ENCODE measurements at regions not wholly inside any gene's neighbourhood (a gene's known extent, or its start where the extent isn't known, plus 50 kb on each side); places are given as distances from the start of the nearest gene placed in this dataset.

DNA sequence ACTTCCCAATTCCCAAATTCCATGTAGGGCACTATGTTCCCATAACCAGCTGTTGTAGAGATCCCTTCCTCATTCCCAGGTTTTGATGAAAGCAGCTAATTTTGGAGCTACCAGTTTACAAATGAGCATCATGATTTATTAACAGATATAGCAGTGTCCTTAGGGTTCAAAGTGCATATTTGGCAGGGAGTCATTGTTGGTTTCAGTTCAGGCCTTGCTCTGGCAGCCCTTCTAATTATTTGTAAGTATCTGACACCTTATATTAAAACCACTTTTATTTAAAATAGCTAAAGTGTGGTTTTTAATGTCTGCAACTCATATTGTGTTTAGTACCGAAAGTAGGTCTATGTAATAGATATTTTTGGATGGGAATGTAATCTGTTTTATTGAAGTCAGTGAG, 518.5 kb downstream of the TLL1 start:
- Histone ChIP-seq H3K36me3 (ENCODE audit: control insufficient read depth, low read length) (no peaks in the 10 kb centered on the region), H3K4me1 (ENCODE audit: control insufficient read depth, low read length) (no peaks in the 10 kb centered on the region), H3K4me3 (ENCODE audit: low read length) (no peak overlapping the region), H3K9me2 (replicated peaks; ENCODE audit: control insufficient read depth, low read length) (no peaks in the 10 kb centered on the region; the same call in 1 of the 2 replicates), H3K4me2 (ENCODE audit: low read length) (no peak overlapping the region), H3F3A (ENCODE audit: control insufficient read depth, insufficient read depth) (no peaks in the 10 kb centered on the region), H4K20me1 (ENCODE audit: control insufficient read depth, insufficient read depth, low read depth, low read length) (no peaks in the 10 kb centered on the region), H3K79me2 (ENCODE audit: control insufficient read depth, low read length) (no peaks in the 10 kb centered on the region), H3K9me3 (ENCODE audit: control insufficient read depth, insufficient read depth, low read length) (no peaks in the 10 kb centered on the region), H3K27me3 (ENCODE audit: control insufficient read depth, low read length) (no peaks in the 10 kb centered on the region), H3K27ac (ENCODE audit: low read depth, low read length) (no peak overlapping the region)
- TF ChIP-seq CTCF (IDR thresholded peaks at IDR 0.05; ENCODE audit: low read depth, low read length, poor library complexity, severe bottlenecking) (no peak), EZH2phosphoT487 (IDR thresholded peaks at IDR 0.05; ENCODE audit: borderline replicate concordance, low read length) (no peak)

- no peak for TF ChIP-seq EZH2phosphoT487 (IDR thresholded peaks at IDR 0.05; ENCODE audit: borderline replicate concordance, low read length)
- no peak for TF ChIP-seq CTCF (IDR thresholded peaks at IDR 0.05; ENCODE audit: low read depth, low read length, poor library complexity, severe bottlenecking)
- no peaks in the 10 kb centered on the region for H3K9me3 ChIP-seq (ENCODE audit: control insufficient read depth, insufficient read depth, low read length)
- no peaks in the 10 kb centered on the region for H3K79me2 ChIP-seq (ENCODE audit: control insufficient read depth, low read length)
- no peaks in the 10 kb centered on the region for H3K36me3 ChIP-seq (ENCODE audit: control insufficient read depth, low read length)
- no peaks in the 10 kb centered on the region for H3F3A ChIP-seq (ENCODE audit: control insufficient read depth, insufficient read depth)
- no peak overlapping the region for H3K4me2 ChIP-seq (ENCODE audit: low read length)
- no peaks in the 10 kb centered on the region for H3K9me2 ChIP-seq (replicated peaks; ENCODE audit: control insufficient read depth, low read length)
- no peaks in the 10 kb centered on the region for H4K20me1 ChIP-seq (ENCODE audit: control insufficient read depth, insufficient read depth, low read depth, low read length)
- H3K4me1 ChIP-seq (ENCODE audit: control insufficient read depth, low read length), result no peaks in the 10 kb centered on the region
- no peak overlapping the region for H3K4me3 ChIP-seq (ENCODE audit: low read length)
- H3K27me3 ChIP-seq (ENCODE audit: control insufficient read depth, low read length), result no peaks in the 10 kb centered on the region
- H3K27ac ChIP-seq (ENCODE audit: low read depth, low read length), result no peak overlapping the region
These were observed 526.0 kb downstream of the TLL1 start for GRCh38 chr4:166399021-166399420.

GRCh38 chr4:166400270-166400894, 527.3 kb downstream of the TLL1 start:
- H3K9me3 ChIP-seq (ENCODE audit: control insufficient read depth, insufficient read depth, low read length), result no peaks in the 10 kb centered on the region
- no peaks in the 10 kb centered on the region for H3K27me3 ChIP-seq (ENCODE audit: control insufficient read depth, low read length)
- no peaks in the 10 kb centered on the region for H3K9me2 ChIP-seq (replicated peaks; ENCODE audit: control insufficient read depth, low read length)
- no peak overlapping the region for H3K4me2 ChIP-seq (ENCODE audit: low read length)
- H3K36me3 ChIP-seq (ENCODE audit: control insufficient read depth, low read length), result no peaks in the 10 kb centered on the region
- no peaks in the 10 kb centered on the region for H3K79me2 ChIP-seq (ENCODE audit: control insufficient read depth, low read length)
- TF ChIP-seq EZH2phosphoT487 (IDR thresholded peaks at IDR 0.05; ENCODE audit: borderline replicate concordance, low read length) (no peak), CTCF (IDR thresholded peaks at IDR 0.05; ENCODE audit: low read depth, low read length, poor library complexity, severe bottlenecking) (no peak)
- no peaks in the 10 kb centered on the region for H3K4me1 ChIP-seq (ENCODE audit: control insufficient read depth, low read length)
- H3F3A ChIP-seq (ENCODE audit: control insufficient read depth, insufficient read depth), result no peaks in the 10 kb centered on the region
- no peak overlapping the region for H3K27ac ChIP-seq (ENCODE audit: low read depth, low read length)
- H4K20me1 ChIP-seq (ENCODE audit: control insufficient read depth, insufficient read depth, low read depth, low read length), result no peaks in the 10 kb centered on the region
- H3K4me3 ChIP-seq (ENCODE audit: low read length), result no peak overlapping the region
